HG03097 (cell line): ENCODE measurements at regions not wholly inside any gene's neighbourhood (a gene's known extent, or its start where the extent isn't known, plus 50 kb on each side); places are given as distances from the start of the nearest gene placed in this dataset.
"Not testable (repeated sequence)": the region's sequence is repeated elsewhere in the genome, so short reads cannot be mapped to it uniquely, and the experiment has no call there.

Source experiments
- ATAC-seq: cut with Tn5 transposase; IDR thresholded peaks from one replicate; pipeline ENCODE4 v1.9.1; 2021; ENCODE audit not compliant: unreplicated experiment, low FRiP score

DNA sequence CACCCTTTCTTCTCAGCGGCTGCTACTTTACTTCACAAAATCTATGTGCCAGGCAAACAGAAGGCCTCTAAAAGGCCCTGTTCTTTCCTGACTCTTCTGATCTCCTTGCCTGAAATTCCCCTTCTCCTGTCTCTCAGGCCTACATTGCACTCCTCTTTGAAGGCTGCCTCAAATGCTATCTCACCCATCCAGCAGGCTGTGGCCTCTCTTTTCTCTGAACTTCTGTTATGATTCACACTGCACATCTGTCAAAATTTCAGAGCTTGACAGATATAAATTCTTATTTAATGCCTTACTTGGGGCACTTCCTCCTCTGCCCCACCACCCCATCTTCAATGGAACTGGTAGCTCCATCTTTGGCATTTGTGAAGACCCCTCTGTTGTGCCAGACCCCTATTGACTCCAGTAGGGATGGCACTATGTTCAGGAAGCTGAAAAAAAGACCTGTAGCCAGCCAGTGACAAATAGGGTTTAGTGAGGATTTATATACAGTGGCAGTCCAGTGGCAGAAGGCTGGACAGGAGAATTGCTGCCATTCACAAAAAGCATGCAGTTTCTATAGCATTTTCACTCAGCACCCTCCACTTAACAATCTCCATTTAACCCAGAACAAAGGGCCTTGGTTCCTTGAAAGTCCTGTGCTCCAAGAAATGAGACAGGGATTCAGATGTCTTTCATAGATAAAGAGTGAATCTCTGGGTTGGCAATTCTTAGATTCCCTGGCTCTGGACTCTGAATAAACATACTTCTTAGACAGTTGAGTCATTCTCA lies 415.8 kb upstream of the GRM7 start:
- ATAC-seq: no peak

DNA sequence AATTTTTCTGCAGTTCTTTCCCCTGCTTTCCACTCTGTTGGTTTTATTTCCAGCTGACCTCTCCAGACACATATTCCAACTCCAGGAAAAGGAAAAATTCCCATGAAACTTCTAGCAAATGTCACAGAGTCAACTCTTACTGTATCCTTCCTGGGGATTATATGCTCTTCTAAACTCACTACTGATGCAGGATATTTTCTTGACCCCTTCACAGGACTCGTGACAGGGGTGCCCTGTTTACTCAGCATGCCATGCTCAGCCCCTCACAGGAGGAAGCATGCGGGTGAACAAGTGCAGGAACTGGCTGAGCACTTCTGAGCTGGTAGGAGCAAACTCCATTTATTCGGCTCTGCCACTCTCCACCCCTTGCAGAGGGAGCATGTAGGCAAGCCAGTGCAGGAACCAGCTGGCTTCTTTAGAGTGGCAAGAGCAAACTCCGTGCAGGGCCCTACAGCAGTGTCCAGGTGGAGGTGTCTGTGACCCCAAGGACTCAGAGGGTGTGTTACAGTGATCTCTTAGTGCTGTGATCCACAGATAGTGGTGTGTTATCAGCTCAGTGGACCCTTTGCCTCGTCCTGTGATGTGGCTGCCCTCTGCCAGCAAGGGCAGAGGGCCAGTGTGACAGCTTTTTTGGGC lies 413.6 kb upstream of the GRM7 start:
- no peak for ATAC-seq

DNA sequence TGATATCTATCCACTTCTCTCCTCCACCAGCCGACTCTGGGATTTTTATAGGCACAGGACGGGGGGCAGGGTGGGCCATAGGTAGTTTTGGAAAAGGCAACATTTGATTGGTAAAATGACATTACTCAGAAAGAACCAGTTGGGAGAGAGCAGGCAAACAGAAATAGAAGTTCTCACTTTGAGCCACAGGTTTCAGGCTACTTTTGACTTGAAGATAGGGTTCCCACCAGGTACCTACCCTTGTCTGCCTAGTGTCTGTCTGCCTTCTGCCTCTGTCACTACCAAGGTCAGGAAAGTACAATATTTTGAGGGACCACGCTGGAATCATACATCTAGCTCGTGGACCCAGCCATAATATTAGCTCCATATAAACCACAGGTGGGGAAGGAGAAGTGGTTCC lies 412.9 kb upstream of the GRM7 start:
- no peak for ATAC-seq

DNA sequence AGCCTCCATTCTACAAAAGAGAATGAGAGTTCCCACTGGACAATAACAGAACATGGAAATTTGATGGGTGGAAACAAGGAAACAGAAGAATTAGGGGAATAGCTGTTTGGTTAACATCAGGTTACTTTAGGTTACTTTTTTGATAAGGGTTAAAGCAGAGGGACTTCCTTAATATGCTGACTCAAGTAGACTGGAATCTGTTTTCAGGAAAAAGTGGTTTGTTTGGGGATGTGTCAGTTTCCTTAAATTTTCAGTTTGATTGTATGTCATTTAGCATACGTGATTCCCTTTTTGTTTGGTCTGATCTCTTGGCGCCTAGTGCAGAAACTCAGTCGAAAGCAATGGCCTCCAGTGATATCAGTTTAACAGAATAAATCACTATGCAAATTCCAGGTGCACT lies 411.8 kb upstream of the GRM7 start:
- ATAC-seq: no peak

DNA sequence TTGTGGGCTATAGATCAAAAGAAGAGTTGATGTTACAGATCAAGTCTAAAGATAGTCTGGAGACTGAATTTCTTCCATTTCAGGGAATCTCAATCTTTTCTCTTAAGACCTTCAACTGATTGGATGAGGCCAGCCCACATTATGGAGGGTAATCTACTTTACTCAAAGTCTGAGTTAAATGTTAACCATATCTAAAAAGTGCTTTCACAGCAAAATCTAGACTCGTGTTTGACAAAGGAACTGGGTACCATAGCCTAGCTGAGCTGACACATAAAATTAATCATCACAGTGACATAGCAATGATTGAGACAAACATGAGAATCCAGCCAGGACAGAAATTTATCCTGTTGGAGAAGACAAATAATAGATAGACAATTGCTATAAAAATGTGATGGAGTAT lies 407.9 kb upstream of the GRM7 start:
- ATAC-seq: no peak

DNA sequence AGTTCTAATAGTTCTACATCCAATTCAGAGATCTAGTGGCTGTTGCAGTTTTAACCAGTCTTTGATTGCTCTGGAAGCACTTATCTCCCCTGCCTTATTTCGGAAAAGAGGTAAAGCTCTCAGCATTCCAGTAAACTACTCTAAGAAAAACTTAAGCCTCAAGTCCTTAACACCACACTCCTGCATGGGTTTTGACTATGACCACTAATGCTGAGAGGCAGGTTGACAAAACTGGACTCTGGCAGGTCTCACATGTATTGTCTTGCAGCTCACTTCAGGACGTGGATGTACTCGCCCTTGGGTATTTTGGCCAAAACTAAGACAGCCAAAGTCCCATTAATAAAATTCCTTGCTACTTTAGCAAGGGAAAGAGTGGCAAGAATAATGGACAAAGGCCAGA lies 405.9 kb upstream of the GRM7 start:
- ATAC-seq: no peak

DNA sequence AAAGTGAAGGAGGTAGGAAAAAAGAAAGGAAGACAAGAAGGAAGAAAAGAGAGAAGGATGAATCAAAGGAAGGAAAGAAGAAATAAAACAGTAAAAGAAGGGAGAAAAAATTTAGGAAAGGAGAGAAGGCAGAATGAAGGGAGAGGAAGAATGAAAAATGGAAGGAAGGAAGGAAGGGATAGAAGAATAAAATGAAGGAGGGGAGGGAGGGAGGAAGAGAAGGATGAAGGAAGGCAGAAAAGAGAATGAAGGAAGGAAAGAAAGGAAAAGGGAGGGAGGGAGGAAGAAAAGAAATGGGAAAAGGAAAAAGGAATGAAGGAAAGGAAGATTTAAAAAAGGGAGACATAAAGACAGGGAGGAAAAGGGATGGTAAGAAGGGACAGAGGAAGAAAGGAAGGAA lies 393.7 kb upstream of the GRM7 start:
- no peak for ATAC-seq

DNA sequence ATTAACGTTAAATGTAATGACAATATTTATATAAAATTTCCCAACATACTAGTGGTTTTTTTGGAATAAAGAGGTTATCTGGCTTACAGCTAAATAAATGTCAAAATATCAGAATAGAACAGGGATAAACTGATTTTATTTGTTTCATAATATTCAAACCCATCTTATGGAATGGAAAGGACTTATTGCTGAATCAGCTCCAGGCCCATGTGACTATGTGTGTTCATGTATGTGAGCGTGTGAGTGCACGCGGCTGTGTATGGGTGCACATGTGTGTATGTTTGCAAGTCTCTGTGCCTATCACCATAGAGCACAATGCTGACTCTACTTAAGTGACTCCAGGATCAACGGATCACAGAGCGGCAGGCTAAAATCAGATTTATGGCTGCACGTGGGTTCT lies 392.3 kb upstream of the GRM7 start:
- no peak for ATAC-seq

DNA sequence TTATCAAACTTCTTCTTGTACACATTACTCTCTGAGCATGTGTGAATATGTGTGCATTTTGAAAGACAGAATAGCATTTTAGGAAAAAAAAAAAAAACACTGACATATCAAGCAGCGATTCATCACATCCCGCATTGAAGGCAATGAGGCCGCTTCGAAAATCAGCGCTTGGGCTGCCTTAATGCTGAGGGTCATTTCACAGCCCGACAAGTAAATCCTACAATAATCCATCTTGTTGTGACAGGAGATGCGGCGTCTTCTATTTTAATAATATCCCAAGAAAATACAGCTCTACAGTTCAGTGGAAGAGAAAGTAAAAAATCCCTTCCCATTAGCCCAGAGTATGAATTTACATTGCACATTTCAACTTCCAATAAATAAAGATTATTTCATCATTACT lies 389.2 kb upstream of the GRM7 start:
- no peak for ATAC-seq

DNA sequence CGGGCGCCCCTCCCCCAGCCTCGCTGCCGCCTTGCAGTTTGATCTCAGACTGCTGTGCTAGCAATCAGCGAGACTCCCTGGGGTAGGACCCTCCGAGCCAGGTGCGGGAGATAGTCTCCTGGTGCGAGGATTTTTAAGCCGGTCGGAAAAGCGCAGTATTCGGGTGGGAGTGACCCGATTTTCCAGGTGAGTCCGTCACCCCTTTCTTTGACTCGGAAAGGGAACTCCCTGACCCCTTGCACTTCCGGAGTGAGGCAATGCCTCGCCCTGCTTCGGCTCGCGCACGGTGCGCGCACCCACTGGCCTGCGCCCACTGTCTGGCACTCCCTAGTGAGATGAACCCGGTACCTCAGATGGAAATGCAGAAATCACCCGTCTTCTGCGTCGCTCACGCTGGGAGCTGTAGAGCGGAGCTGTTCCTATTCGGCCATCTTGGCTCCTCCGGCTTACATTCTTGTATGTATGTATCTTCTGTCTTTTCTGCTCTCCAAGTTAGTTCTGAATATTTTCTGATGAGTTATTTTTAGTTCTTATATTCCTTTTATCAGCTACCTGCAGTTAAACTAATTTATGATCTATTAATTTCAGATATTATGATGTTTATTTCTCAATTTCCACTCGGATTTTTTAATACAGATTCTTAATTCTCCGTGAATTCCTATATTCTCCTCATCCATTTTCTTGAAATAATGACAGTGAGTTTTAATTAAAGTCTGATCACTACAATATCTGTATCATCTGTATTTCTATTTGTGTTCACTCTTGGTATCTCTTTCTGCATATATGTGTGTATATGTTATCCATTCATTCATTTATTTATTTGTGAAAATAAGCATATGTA lies 370.2 kb upstream of the GRM7 start:
- ATAC-seq: not testable (repeated sequence)

DNA sequence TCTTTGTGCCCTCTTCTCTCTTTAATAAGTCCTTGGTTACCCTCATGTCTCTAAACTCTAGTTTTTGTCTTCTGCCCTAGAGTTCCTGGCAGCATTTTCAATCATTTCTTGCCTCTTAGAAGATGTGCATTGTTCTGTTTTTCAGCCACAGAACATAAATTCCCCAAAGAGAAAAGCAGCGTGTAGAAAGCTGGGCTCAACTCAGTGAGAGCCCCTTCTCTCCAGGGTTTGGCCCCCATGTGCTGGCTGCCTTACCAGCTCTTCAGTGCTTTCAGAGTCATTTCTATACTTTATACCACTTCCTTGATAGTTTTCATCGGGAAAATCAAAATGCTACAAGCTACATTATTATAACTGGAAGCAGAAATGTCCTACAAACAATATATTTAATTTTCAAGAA lies 369.1 kb upstream of the GRM7 start:
- no peak for ATAC-seq

DNA sequence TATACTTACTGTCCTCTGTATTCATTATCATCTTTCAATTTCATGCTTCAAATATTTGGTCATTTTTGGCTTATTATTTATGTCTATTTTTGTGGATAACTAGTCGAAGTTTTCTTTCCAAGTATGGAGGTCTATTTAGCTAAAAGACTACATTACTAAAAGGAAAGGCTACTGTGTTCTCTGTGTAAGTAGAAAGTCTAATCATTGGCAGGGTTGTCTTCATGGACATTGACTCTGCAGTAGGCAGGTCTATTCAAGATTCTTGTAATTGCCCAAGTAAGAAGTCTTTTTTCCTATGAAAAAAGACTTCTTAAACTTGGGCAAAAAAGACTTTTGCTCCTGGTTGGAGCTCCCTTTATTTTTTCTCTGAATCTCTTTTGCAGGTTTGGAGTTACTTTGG lies 368.6 kb upstream of the GRM7 start:
- ATAC-seq: no peak

DNA sequence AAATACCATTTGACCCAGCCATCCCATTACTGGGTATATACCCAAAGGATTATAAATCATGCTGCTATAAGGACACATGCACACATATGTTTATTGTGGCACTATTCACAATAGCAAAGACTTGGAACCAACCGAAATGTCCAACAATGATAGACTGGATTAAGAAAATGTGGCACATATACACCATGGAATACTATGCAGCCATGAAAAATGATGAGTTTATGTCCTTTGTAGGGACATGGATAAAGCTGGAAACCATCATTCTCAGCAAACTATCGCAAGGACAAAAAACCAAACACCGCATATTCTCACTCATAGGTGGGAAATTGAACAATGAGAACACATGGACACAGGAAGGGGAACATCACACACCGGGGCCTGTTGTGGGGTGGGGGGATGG lies 362.0 kb upstream of the GRM7 start:
- not testable (repeated sequence) for ATAC-seq

DNA sequence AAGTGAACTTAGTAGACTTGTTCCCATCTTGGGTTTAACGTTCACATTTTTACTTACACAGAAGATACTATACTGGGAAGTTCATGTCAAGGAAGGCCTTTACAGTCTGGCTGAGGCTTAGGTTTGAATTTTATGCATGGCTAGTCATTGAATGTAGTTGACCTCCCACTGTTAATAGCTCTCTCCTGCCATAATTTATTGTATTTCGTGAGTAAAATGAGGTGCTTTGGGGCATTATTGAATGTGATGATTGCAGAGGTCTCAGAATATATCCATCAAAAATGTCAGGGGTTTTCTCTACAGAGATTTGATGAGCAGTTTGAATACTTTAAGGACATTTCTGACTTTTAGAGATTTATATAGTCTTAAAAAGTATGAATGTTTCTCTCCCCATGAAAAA lies 356.6 kb upstream of the GRM7 start:
- ATAC-seq: no peak

DNA sequence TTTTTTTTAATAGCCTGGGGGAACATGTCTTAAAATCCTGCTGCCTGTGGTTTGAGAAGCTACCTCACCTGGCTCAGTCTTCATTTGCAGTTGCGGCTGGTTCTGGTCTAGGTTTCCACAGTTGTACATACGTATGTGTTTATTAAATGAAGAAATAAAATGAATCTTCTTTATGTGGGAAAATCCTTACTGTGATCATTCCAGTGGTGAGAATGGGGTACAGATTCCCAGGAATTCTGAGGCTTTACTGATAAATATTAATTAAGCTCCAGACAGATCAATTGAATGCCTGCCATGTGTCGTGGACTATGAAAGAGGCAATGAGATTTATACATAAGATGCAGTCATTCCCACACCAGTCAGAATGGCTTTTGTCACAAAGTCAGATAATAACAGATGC lies 356.1 kb upstream of the GRM7 start:
- no peak for ATAC-seq

DNA sequence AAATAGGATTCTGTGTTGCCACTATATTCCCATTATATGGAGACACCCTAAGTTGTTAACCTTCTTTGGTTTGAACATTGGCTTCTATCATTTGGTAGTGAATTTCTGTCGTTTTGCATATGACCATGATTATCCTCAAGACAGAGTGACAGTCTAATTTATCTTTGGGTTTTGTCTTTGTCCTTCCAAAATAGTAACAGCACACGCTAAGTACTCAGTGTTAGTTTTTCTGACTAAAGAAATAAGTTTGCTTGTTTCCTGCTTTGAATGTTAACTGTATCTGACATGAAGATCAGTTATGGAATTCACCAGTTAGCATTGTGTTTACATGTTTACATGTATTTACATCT lies 352.5 kb upstream of the GRM7 start:
- no peak for ATAC-seq

DNA sequence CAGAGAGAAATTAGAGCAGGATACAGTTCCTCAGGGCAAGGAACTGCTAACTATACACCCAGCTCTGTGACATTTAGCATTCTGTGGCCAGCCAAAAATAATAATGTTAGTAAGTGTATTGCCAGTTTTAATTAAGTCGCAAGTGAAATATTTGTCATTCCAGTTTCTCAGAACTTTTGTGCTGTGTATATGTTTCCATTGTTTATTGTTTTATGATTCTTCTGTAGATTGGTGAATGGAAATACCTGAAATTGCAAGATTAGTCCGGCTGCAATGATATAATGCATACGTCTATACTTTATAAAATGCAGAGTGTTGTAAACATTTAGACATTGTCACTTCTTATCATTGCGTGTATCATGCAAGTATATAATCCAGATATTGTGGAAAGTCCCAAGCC lies 351.3 kb upstream of the GRM7 start:
- ATAC-seq: no peak

DNA sequence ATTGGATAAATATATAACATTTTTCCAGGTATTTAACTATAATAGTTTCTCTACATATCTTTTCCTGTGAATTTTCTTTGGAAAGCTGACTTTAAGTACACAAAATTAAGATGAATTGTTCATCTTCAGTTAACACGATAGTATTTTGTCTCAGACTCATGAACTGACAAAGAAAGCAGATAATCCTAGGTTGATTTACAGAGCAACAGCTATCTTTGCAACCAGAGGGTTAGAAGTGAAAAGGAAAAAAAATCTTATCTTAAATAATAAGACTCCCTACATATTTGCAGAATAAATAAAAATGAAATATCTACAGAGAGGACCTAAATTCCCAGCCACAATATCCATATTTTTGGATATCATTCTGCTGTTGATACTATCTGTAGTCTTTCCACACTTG lies 350.2 kb upstream of the GRM7 start:
- ATAC-seq: no peak

DNA sequence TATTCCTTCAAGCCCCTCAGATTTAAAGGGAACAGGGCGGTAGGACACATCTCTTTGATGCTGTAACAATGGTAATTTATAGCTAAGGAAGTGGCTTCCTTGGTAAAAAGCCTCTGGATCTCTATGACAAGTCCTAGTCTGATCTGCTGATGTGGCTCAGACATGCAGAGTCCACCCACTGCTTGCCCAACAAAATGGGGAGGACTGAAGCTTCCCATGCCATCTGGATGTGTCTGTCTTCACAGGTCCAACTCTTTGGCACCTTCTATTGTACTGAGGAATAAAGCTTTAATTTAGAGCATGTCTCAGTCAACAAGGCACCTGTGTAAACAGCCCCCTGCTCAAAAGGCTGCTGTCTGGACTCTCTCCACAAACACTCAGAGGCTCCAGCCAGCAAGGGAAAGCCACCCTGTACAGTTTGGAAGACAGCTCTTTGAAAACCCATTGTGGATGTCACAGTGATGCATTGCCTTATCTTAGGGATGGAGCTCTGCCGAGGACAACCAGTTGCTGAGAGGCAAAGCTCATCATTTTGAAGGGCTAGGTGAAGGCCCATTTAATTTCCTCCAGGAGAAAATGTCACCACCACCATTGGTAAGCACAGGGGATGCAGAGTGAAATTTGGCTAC lies 348.6 kb upstream of the GRM7 start:
- ATAC-seq: no peak

DNA sequence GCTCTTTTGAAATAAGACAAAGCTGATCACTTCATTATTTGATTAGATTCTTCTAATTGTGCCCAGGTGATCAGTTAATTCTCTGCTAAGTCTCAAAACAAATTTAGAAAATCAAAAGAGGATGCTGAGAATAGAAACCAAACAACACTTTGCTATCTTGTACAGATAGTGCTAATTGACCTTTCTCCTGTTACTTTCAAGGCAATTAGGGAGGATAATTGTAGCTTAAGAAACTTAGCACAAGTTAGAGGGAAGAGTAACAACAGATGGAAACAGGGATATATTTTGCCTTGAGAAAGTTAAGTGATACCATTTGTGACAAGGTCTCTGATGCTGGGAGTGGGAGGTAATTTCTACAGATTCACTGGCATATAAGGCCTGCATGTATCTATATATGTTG lies 344.8 kb upstream of the GRM7 start:
- ATAC-seq: no peak

DNA sequence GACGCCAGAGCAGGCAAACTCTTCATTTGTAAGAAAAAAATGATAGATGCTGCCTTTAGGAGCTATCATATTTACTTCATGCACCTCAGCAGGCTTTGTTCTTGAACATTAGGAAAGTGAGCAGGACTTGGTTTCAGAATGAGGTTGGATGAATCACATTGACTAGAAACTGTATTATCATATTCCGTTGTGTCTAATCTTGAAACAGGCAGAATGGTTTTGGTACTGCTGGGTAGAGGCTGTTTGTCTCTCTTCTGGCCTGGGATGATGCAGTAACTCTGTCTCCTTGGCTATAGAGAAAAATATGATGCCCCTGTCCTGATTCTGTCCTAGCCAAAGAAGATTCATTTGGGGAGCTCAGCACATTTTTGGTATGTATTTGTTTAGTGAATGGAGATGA lies 344.2 kb upstream of the GRM7 start:
- ATAC-seq: no peak
